GM19455 (cell line): ENCODE measurements at regions not wholly inside any gene's neighbourhood (a gene's known extent, or its start where the extent isn't known, plus 50 kb on each side); places are given as distances from the start of the nearest gene placed in this dataset.
"Not testable (repeated sequence)": the region's sequence is repeated elsewhere in the genome, so short reads cannot be mapped to it uniquely, and the experiment has no call there.

Experiments
- ATAC-seq: cut with Tn5 transposase; IDR thresholded peaks from one replicate; pipeline ENCODE4 v1.9.1; 2021; ENCODE audit not compliant: unreplicated experiment

GRCh38 chr4:130859991-130860390, 1764.0 kb downstream of the C4orf33 start:
- no peak for ATAC-seq

- ATAC-seq: no peak
Observed at GRCh38 chr4:130896920-130897319, 1801.0 kb downstream of the C4orf33 start.

GRCh38 chr4:130901321-130901720, 1805.4 kb downstream of the C4orf33 start:
- ATAC-seq: no peak

GRCh38 chr4:130922955-130923354, 1827.0 kb downstream of the C4orf33 start:
- no peak for ATAC-seq

GRCh38 chr4:130955520-130955919, 1859.6 kb downstream of the C4orf33 start:
- no peak for ATAC-seq

DNA sequence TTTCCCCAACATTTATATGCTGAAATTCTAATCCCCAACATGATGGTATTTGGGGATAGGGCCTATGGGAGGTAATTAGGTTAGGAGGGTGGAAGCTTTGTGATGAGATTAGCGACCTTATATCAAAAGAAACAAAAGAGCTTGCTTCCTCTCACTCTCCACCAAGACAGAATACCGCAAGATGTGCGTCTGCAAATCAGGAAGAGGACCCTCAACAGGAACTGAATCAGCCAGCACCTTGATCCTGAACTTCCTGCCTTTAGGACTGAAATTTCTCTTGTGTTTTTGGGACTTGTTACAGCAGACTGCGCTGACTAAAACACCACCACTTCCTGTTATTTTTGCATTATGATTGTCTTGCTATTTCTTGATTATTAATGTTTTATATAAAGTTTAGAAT, 1889.4 kb downstream of the C4orf33 start:
- no peak for ATAC-seq

DNA sequence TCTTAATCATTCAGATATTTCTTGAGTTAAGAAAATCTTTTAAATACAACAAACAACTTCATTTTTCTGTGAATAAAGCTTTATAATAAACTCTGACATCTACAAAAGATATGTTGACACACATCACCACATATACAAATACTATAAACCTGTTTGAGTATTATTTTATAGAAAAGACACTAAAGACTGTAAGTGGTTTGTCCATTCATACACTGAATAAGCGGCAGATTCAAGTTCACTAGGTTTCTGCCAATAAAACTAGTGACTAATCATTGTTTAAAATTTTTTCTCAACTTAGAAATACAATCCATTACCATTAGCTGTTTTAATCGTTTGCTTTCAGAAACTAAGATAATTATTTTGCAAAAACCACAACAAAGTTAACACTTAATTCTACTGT, 1900.0 kb downstream of the C4orf33 start:
- no peak for ATAC-seq

DNA sequence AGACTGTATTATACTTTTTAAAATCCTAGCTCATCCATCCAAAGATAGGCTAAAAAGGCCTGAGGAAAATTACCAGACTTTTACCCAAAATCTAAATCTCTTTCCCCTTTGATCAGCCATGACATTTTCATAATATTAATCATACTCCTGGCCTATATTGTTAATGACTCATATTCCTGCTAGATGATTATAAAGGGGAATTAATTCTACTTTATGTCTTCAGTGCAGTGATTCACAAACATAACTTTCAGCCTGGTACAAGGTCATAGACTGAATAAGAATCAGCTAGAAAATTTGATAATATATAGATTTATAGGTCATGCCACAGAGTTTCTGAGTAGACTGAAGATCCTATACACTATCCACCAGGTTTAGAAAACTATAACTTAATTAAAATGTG, 1905.4 kb downstream of the C4orf33 start:
- no peak for ATAC-seq

GRCh38 chr4:131002132-131002531, 1906.2 kb downstream of the C4orf33 start:
- ATAC-seq: no peak

- ATAC-seq: no peak
Observed at GRCh38 chr4:131006388-131006787, 1910.4 kb downstream of the C4orf33 start.

DNA sequence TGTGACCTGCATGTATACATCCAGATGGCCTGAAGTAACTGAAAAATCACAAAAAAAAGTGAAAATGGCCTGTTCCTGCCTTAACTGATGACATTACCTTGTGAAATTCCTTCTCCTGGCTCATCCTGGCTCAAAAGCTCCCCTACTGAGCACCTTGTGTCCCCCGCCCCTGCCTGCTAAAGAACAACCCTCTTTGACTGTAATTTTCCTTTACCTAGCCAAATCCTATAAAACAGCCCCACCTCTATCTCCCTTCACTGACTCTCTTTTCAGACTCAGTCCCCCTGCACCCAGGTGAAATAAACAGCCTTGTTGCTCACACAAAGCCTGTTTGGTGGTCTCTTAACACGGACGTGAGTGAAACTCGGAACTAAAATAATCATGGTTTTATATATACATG, 1916.0 kb downstream of the C4orf33 start:
- ATAC-seq: not testable (repeated sequence)

GRCh38 chr4:131013226-131013625, 1917.3 kb downstream of the C4orf33 start:
- no peak for ATAC-seq

DNA sequence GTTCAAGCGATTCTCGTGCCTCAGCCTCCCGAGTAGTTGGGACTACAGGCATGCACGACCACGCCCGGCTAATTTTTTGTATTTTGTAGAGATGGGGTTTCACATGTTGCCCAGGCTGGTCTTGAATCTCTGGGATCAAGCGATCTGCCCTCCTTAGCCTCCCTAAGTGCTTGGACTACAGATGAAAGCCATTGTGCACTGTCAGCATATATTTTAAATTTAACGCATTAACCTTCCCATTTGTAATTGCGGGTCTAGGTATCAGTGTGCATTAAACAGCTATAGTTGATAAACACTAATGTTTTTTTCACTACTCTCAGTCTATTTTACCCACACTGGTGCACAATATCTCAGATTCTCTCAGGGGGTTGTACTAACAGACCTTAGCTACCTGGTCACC, 1930.8 kb downstream of the C4orf33 start:
- ATAC-seq: no peak

- ATAC-seq: no peak
Observed at GRCh38 chr4:131044368-131044767, 1948.4 kb downstream of the C4orf33 start.

DNA sequence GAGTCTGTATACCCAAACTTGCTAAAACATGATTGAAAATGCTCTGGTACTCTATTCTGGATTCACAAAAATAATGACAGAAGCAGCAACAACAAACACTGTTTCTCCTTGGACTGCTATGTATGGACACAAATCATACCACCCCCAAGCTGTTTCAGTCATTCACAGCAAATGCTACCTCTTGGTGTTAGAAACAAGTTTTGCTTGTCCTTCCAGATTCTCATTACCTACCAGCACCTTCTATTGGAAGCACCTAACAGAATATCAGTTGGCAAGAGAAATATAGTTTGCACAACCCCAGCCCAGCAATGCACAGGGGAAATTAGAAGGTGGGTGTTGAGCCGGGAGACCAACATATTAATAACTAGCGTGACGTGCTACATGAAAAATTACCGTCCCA, 1950.9 kb downstream of the C4orf33 start:
- no peak for ATAC-seq

DNA sequence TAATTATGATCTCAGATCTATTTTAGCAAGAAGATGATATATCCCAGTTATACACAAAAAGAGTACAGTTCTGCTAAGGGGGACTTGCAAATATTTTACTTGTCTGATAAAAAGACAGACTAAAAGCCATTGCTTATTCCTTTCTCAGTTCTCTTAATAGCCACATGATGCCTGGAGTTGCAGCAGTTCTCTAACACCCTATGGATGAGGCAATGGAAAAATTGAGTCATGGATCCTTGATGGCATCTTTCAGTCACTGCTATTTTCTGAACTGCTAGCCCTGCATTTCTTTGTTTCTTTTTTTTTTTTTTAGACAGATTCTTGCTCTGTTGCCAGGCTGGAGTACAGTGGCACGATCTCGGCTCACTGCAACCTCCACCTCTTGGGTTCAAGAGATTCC, 1956.7 kb downstream of the C4orf33 start:
- no peak for ATAC-seq

GRCh38 chr4:131054489-131055019, 1958.6 kb downstream of the C4orf33 start:
- ATAC-seq: no peak

- no peak for ATAC-seq
Observed at GRCh38 chr4:131061734-131062133, 1965.8 kb downstream of the C4orf33 start.

- ATAC-seq: no peak
Observed at GRCh38 chr4:131063878-131064277, 1967.9 kb downstream of the C4orf33 start.

- ATAC-seq: no peak
Observed at GRCh38 chr4:131081069-131081468, 1985.1 kb downstream of the C4orf33 start.

DNA sequence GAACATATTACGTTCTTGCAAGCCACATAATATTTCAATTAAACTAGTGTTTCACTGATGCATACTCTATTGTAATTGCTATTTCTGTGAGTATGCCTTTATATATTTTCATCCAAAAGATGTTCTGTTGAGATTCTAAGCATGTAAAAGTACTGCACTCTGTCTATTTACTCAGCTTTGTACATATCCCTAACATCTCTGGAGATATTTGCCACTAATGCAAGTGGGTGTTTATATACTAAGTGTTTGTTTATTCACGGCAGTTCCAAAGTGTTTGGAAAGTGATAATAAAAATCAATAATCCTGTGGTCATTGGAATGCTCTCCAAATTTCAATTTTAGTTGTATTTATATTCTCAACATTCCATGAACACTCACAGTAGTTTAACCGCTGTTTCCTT, 1989.0 kb downstream of the C4orf33 start:
- no peak for ATAC-seq

DNA sequence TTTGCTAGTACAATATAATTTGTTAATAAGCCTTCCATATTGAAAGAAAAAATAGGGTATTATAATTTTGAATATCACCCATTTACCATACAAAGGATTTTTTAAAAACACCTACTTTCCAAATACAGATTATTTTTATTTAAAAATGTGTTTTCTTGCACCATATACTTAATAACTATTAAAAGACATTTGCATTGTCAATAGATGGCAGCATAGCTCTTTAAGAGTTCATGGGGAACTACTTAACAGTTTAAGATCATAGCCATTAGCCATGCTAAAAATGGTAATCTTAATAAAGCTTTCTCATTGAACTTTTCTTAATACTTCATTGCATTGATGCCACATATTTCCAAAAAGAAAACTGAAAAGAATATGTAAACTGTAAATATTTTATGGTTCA, 1995.9 kb downstream of the C4orf33 start:
- ATAC-seq: no peak

GRCh38 chr4:131093303-131093702, 1997.4 kb downstream of the C4orf33 start:
- no peak for ATAC-seq

- ATAC-seq: no peak
Observed at GRCh38 chr4:131098976-131099375, 2003.0 kb downstream of the C4orf33 start.
